Parathyroid adenoma (tissue), 2 donors: ENCODE measurements at regions not wholly inside any gene's neighbourhood (a gene's known extent, or its start where the extent isn't known, plus 50 kb on each side); places are given as distances from the start of the nearest gene placed in this dataset.

Source experiments
- H2AFZ ChIP-seq: fragments of 300-600 bp; sonication (generic); one replicate; pipeline ENCODE4 v1.7.0; 2017; ENCODE audit warnings: antibody characterized with exemption, mild to moderate bottlenecking
- H3K27ac ChIP-seq: fragments of 300-600 bp; sonication (generic); one replicate; pipeline ENCODE4 v1.7.0; 2017
- H3K27me3 ChIP-seq: fragments of 300-600 bp; sonication (generic); one replicate; pipeline ENCODE4 v1.7.0; 2017; ENCODE audit warnings: low read length; ENCODE audit not compliant: control insufficient read depth, insufficient read depth
- H3K36me3 ChIP-seq: fragments of 300-600 bp; sonication (generic); one replicate; pipeline ENCODE4 v1.7.0; 2017; ENCODE audit warnings: low read length; ENCODE audit not compliant: control insufficient read depth, insufficient read depth
- H3K4me1 ChIP-seq: fragments of 300-600 bp; sonication (generic); one replicate; pipeline ENCODE4 v1.7.0; 2017; ENCODE audit warnings: control low read depth
- H3K4me2 ChIP-seq: fragments of 300-600 bp; sonication (generic); one replicate; pipeline ENCODE4 v1.7.0; 2017; ENCODE audit warnings: low read length
- H3K4me3 ChIP-seq: fragments of 300-600 bp; sonication (generic); one replicate; pipeline ENCODE4 v1.7.0; 2017; ENCODE audit warnings: low read depth, low read length
- H3K79me2 ChIP-seq: fragments of 300-600 bp; sonication (generic); one replicate; pipeline ENCODE4 v1.7.0; 2017; ENCODE audit warnings: control low read depth
- H3K9ac ChIP-seq: fragments of 300-600 bp; sonication (generic); one replicate; pipeline ENCODE4 v1.7.0; 2017; ENCODE audit warnings: mild to moderate bottlenecking
- H3K9me3 ChIP-seq: fragments of 300-600 bp; sonication (generic); one replicate; pipeline ENCODE4 v1.7.0; 2017; ENCODE audit warnings: low read length; ENCODE audit not compliant: control insufficient read depth
- CTCF ChIP-seq: fragments of 300-600 bp; sonication (generic); IDR thresholded peaks from one replicate; pipeline ENCODE4 v1.7.0; 2017; ENCODE audit warnings: antibody characterized with exemption, mild to moderate bottlenecking
- donor health status: primary hyperparathyroidism.

GRCh38 chr13:40102360-40102727 is 446.9 kb downstream of the COG6 start:
- H3K4me3 ChIP-seq: no peak overlapping the region
- H3K36me3 ChIP-seq: no peaks in the 10 kb centered on the region
- H3K9ac ChIP-seq: no peak overlapping the region
- TF ChIP-seq CTCF: no peak
- H3K27ac ChIP-seq: no peak overlapping the region
- H3K27me3 ChIP-seq: no peaks in the 10 kb centered on the region
- H3K9me3 ChIP-seq: no peaks in the 10 kb centered on the region
- H2AFZ ChIP-seq: no peak overlapping the region
- H3K79me2 ChIP-seq: no peaks in the 10 kb centered on the region
- peak overlapping the region; percentile 11 for H3K4me2 ChIP-seq
- no peaks in the 10 kb centered on the region for H3K4me1 ChIP-seq

GRCh38 chr13:40102854-40103253 is 447.4 kb downstream of the COG6 start:
- Histone ChIP-seq H3K4me1 (no peaks in the 10 kb centered on the region), H2AFZ (no peak overlapping the region)
- no peak for TF ChIP-seq CTCF

GRCh38 chr13:40103864-40104263 is 448.4 kb downstream of the COG6 start:
- no peak overlapping the region for H2AFZ ChIP-seq
- H3K36me3 ChIP-seq: no peaks in the 10 kb centered on the region
- no peak overlapping the region for H3K4me3 ChIP-seq
- H3K27me3 ChIP-seq: no peaks in the 10 kb centered on the region
- no peaks in the 10 kb centered on the region for H3K4me1 ChIP-seq
- H3K79me2 ChIP-seq: no peaks in the 10 kb centered on the region
- no peak for TF ChIP-seq CTCF
- H3K9ac ChIP-seq: no peak overlapping the region
- H3K27ac ChIP-seq: no peak overlapping the region
- H3K4me2 ChIP-seq: no peak overlapping the region
- no peaks in the 10 kb centered on the region for H3K9me3 ChIP-seq

More at GRCh38 chr13:40102854-40103253, 447.4 kb downstream of the COG6 start:
- no peak overlapping the region for H3K9ac ChIP-seq
- H3K27me3 ChIP-seq: no peaks in the 10 kb centered on the region
- no peaks in the 10 kb centered on the region for H3K36me3 ChIP-seq
- no peaks in the 10 kb centered on the region for H3K9me3 ChIP-seq
- H3K4me2 ChIP-seq: no peak overlapping the region
- no peaks in the 10 kb centered on the region for H3K79me2 ChIP-seq
- H3K4me3 ChIP-seq: no peak overlapping the region
- no peak overlapping the region for H3K27ac ChIP-seq

- no peak overlapping the region for H3K9ac ChIP-seq
- H3K27me3 ChIP-seq: no peaks in the 10 kb centered on the region
- no peaks in the 10 kb centered on the region for H3K9me3 ChIP-seq
- H2AFZ ChIP-seq: no peak overlapping the region
- TF ChIP-seq CTCF: no peak
- no peak overlapping the region for H3K4me2 ChIP-seq
- H3K4me1 ChIP-seq: no peaks in the 10 kb centered on the region
- H3K79me2 ChIP-seq: no peaks in the 10 kb centered on the region
- no peak overlapping the region for H3K27ac ChIP-seq
- H3K36me3 ChIP-seq: no peaks in the 10 kb centered on the region
- no peak overlapping the region for H3K4me3 ChIP-seq
Observed at GRCh38 chr13:40105231-40105630, 449.8 kb downstream of the COG6 start.

- H3K4me2 ChIP-seq: no peak overlapping the region
- H3K27ac ChIP-seq: no peak overlapping the region
- H3K4me1 ChIP-seq: no peaks in the 10 kb centered on the region
- no peaks in the 10 kb centered on the region for H3K27me3 ChIP-seq
- no peak overlapping the region for H2AFZ ChIP-seq
- no peaks in the 10 kb centered on the region for H3K9me3 ChIP-seq
- H3K9ac ChIP-seq: no peak overlapping the region
- H3K4me3 ChIP-seq: no peak overlapping the region
- H3K79me2 ChIP-seq: no peaks in the 10 kb centered on the region
- H3K36me3 ChIP-seq: no peaks in the 10 kb centered on the region
- TF ChIP-seq CTCF: no peak
Observed at GRCh38 chr13:40109351-40109844, 453.9 kb downstream of the COG6 start.
